Sigmoid colon (tissue), 6 donors: ENCODE measurements at regions not wholly inside any gene's neighbourhood (a gene's known extent, or its start where the extent isn't known, plus 50 kb on each side); places are given as distances from the start of the nearest gene placed in this dataset.
A peak's percentile ranks its signal among the peaks of the same experiment; 100 is the strongest.

Source experiments
- DNase-seq: peaks from one replicate; pipeline ENCODE4 v3.0.0-alpha.2; 2019
- H3K27ac ChIP-seq, 4 donors: fragments of 200-600 bp; sonication (generic); one replicate each; pipeline ENCODE4 v1.5.1; 2016 to 2019; ENCODE audit warnings: mild to moderate bottlenecking in 1 of 4
- H3K27me3 ChIP-seq, 3 donors: fragments of 200-600 bp; sonication (generic); one replicate each; pipeline ENCODE4 v1.5.1; 2019; ENCODE audit warnings: mild to moderate bottlenecking in 1 of 3
- H3K36me3 ChIP-seq, 4 donors: fragments of 200-600 bp; sonication (generic); one replicate each; pipeline ENCODE4 v1.5.1; 2016 to 2019
- H3K4me1 ChIP-seq, 4 donors: fragments of 200-600 bp; sonication (generic); one replicate each; pipeline ENCODE4 v1.5.1; 2017 to 2019
- H3K4me3 ChIP-seq, 4 donors: fragments of 200-600 bp; sonication (generic); one replicate each; pipeline ENCODE4 v1.5.1; 2017 to 2019; ENCODE audit warnings: mild to moderate bottlenecking in 2 of 4, moderate library complexity in 1 of 4
- H3K9me3 ChIP-seq, 4 donors: fragments of 200-600 bp in 3 of 4; sonication (generic) in 3 of 4; one replicate each; pipeline versions ENCODE4 v1.5.1 to v1.6.1; 2013 to 2019
- CTCF ChIP-seq, 4 experiments: fragments of 450-650 bp in 3 of 4; fragments of 200-600 bp in 1 of 4; IDR thresholded peaks; one replicate each; pipeline ENCODE4 v1.5.1; 2016 to 2019; ENCODE audit warnings: antibody characterized with exemption in 4 of 4, mild to moderate bottlenecking in 3 of 4, moderate library complexity in 2 of 4
- EP300 ChIP-seq, 4 donors: sonication (generic); formaldehyde crosslinking; IDR thresholded peaks; one replicate each; pipeline ENCODE4 v1.6.1; 2017; ENCODE audit warnings: antibody characterized with exemption in 4 of 4
- POLR2A ChIP-seq, 2 donors: fragments of 450-650 bp; IDR thresholded peaks; one replicate each; pipeline ENCODE4 v1.6.1; 2016; ENCODE audit warnings: antibody characterized with exemption in 2 of 2, mild to moderate bottlenecking in 2 of 2, moderate library complexity in 2 of 2
- POLR2AphosphoS5 ChIP-seq, 4 donors: sonication (generic); formaldehyde crosslinking; IDR thresholded peaks; one replicate each; pipeline ENCODE4 v1.6.1; 2017; ENCODE audit warnings: antibody characterized with exemption in 4 of 4
- whole genome bisulfite sequencing, 2 donors: extraction: QIAGEN DNeasy Blood & Tissue Kit; methylation state at CpG; one replicate each; pipeline ENCODE4 v1.1.7; 2013; 5-methylcytosine and 5-hydroxymethylcytosine counted together
- intact Hi-C: fragments of 100-400 bp; cut with DNase I; formaldehyde crosslinking; loops from one replicate; pipeline ENCODE4 v1.15.1; 2023
- donor health status: healthy with polysubstance abuse.
- donor health status: healthy.

GRCh38 chr2:71794611-71795010 lies 341.2 kb downstream of the DYSF start:
- no peaks in the 10 kb centered on the region for H3K9me3 ChIP-seq
- H3K4me3 ChIP-seq = no peak overlapping the region
- no peak for TF ChIP-seq POLR2A (IDR thresholded peaks at IDR 0.05)
- no peak for TF ChIP-seq CTCF (IDR thresholded peaks at IDR 0.05)
- TF ChIP-seq EP300 (IDR thresholded peaks at IDR 0.05) = no peak
- no peak for TF ChIP-seq POLR2AphosphoS5 (IDR thresholded peaks at IDR 0.05)
- 85 to 86% methylated on average over 5 of the region's 5 CpGs for WGBS, 2 donors
- H3K36me3 ChIP-seq = no peaks in the 10 kb centered on the region
- no peak for DNase-seq
- H3K4me1 ChIP-seq = no peaks in the 10 kb centered on the region
- no peaks in the 10 kb centered on the region for H3K27me3 ChIP-seq
- intact Hi-C loops = loop anchor here (10.0 kb wide), 1 partner anchor 240 kb away; no protein-coding TSS in a partner anchor
- H3K27ac ChIP-seq = no peak overlapping the region

- DNase-seq = no peak
- Histone ChIP-seq H3K4me1 (no peaks in the 10 kb centered on the region), H3K36me3 (no peaks in the 10 kb centered on the region), H3K9me3 (no peaks in the 10 kb centered on the region), H3K4me3 (no peak overlapping the region), H3K27ac (no peak overlapping the region), H3K27me3 (no peaks in the 10 kb centered on the region)
- WGBS, 2 donors = 83 to 91% methylated on average over 2 of the region's 2 CpGs
- intact Hi-C loops = loop anchor here (10.0 kb wide), 1 partner anchor 239 kb away; no protein-coding TSS in a partner anchor
- TF ChIP-seq POLR2A (IDR thresholded peaks at IDR 0.05) (no peak), CTCF (IDR thresholded peaks at IDR 0.05) (no peak), POLR2AphosphoS5 (IDR thresholded peaks at IDR 0.05) (no peak), EP300 (IDR thresholded peaks at IDR 0.05) (no peak)
These were observed 340.6 kb downstream of the DYSF start for GRCh38 chr2:71793926-71794325.

- peak; percentile 36 for DNase-seq
- Histone ChIP-seq H3K36me3 (no peaks in the 10 kb centered on the region), H3K4me3 (no peak overlapping the region), H3K27me3 (no peaks in the 10 kb centered on the region), H3K4me1 (no peaks in the 10 kb centered on the region), H3K9me3 (no peaks in the 10 kb centered on the region), H3K27ac (no peak overlapping the region)
- WGBS, 2 donors = 79 to 83% methylated on average over 10 of the region's 10 CpGs
- intact Hi-C loops = loop anchor here (10.0 kb wide), 1 partner anchor 238 kb away; no protein-coding TSS in a partner anchor
- TF ChIP-seq EP300 (IDR thresholded peaks at IDR 0.05) (no peak), CTCF (IDR thresholded peaks at IDR 0.05) (no peak), POLR2AphosphoS5 (IDR thresholded peaks at IDR 0.05) (no peak), POLR2A (IDR thresholded peaks at IDR 0.05) (no peak)
These were observed 339.8 kb downstream of the DYSF start for GRCh38 chr2:71792926-71793761.

GRCh38 chr2:71791501-71792135 lies 338.3 kb downstream of the DYSF start:
- WGBS, 2 donors = 91 to 93% methylated on average over 14 of the region's 14 CpGs
- Histone ChIP-seq H3K27me3 (no peaks in the 10 kb centered on the region), H3K27ac (no peak overlapping the region), H3K4me3 (no peak overlapping the region), H3K36me3 (no peaks in the 10 kb centered on the region), H3K4me1 (no peaks in the 10 kb centered on the region), H3K9me3 (no peaks in the 10 kb centered on the region)
- DNase-seq = peak; percentile 45
- TF ChIP-seq POLR2A (IDR thresholded peaks at IDR 0.05) = no peak
- TF ChIP-seq EP300 (IDR thresholded peaks at IDR 0.05) = no peak
- TF ChIP-seq POLR2AphosphoS5 (IDR thresholded peaks at IDR 0.05) = no peak
- TF ChIP-seq CTCF (IDR thresholded peaks at IDR 0.05) = no peak
- intact Hi-C loops = loop anchor here (10.0 kb wide), 1 partner anchor 237 kb away; no protein-coding TSS in a partner anchor
